ENCODE measurements at regions not wholly inside any gene's neighbourhood (a gene's known extent, or its start where the extent isn't known, plus 50 kb on each side); places are given as distances from the start of the nearest gene placed in this dataset.

- TF ChIP-seq CTCF (IDR thresholded peaks at IDR 0.05) (no peak), POLR2AphosphoS5 (IDR thresholded peaks at IDR 0.05) (no peak), POLR2A (IDR thresholded peaks at IDR 0.05) (no peak)
These were observed 574.1 kb downstream of the PSAT1 start for GRCh38 chr9:78871086-78871451.

Measured in breast epithelium (tissue), 3 donors.